ENCODE measurements at regions not wholly inside any gene's neighbourhood (a gene's known extent, or its start where the extent isn't known, plus 50 kb on each side); places are given as distances from the start of the nearest gene placed in this dataset.

GRCh38 chr13:99898421-99898820 is 73.1 kb downstream of the ZIC5 start:
- no peak overlapping the region for H3K4me3 ChIP-seq (ENCODE audit: control insufficient read depth, low read depth, low read length)
- no peak for DNase-seq (ENCODE audit: low read depth)
- no peak for TF ChIP-seq CTCF (conservative IDR thresholded peaks at IDR 0.05; ENCODE audit: control insufficient read depth, insufficient read depth, low read depth, low read length)

GRCh38 chr13:99897076-99897440 is 74.5 kb downstream of the ZIC5 start:
- DNase-seq (ENCODE audit: low read depth), result no peak
- no peak overlapping the region for H3K4me3 ChIP-seq (ENCODE audit: control insufficient read depth, low read depth, low read length)
- no peak for TF ChIP-seq CTCF (conservative IDR thresholded peaks at IDR 0.05; ENCODE audit: control insufficient read depth, insufficient read depth, low read depth, low read length)

GRCh38 chr13:99896369-99897075 is 75.0 kb downstream of the ZIC5 start:
- no peak for DNase-seq (ENCODE audit: low read depth)
- TF ChIP-seq CTCF (conservative IDR thresholded peaks at IDR 0.05; ENCODE audit: control insufficient read depth, insufficient read depth, low read depth, low read length), result no peak
- no peak overlapping the region for H3K4me3 ChIP-seq (ENCODE audit: control insufficient read depth, low read depth, low read length)

DNA sequence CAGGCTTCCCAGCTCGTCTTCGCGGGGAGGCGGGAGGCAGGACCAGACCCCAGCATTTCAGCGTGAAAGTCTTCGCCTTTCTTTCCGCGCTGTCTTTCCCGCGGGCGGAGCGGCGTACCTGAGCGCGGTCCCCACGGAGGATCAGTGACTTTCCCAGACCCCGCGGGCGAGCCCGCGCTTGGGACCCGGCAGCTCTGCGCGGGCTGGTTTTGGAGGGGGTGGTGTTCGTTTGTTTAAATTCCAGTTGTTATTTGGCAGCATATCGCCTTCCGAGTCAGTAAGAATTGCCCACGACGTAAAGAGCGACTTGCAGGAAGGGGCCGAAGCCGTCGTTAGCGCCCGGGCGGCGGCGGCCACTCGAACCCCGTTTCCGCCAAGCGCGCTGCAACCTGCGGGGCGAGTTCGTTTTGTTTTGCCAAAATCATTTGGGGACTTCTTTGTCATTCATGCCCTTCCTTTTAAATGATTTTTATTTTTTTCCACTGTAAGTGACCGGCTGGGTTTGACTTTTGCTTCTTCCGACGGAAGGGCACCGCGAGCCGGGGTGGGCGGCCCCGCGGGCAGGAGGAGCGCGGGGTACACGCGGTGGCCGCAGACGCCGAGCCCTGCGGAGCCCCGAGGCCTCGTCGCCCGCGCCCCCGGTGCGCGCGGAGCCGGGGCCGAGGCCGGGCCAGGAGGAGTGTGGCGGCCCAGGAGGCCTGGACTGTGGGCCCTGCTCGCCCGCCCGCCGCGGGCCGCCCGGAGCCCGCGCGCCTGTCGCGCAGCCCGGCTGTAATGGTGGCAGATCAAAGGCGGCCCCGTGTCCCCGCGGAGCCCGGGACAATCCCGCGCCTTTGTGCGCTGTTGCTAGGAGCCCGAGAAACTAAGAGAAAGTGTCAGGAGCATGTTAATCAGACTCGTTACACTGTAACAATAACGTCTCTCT is 75.9 kb downstream of the ZIC5 start:
- no peak for DNase-seq (ENCODE audit: low read depth)
- peak overlapping the region; percentile 6 for H3K4me3 ChIP-seq (ENCODE audit: control insufficient read depth, low read depth, low read length)
- no peak for TF ChIP-seq CTCF (conservative IDR thresholded peaks at IDR 0.05; ENCODE audit: control insufficient read depth, insufficient read depth, low read depth, low read length)

- no peak for DNase-seq (ENCODE audit: low read depth)
- TF ChIP-seq CTCF (conservative IDR thresholded peaks at IDR 0.05; ENCODE audit: control insufficient read depth, insufficient read depth, low read depth, low read length), result no peak
- peak overlapping the region; percentile 6 for H3K4me3 ChIP-seq (ENCODE audit: control insufficient read depth, low read depth, low read length)
These were observed 76.6 kb downstream of the ZIC5 start for GRCh38 chr13:99894840-99895443.

DNA sequence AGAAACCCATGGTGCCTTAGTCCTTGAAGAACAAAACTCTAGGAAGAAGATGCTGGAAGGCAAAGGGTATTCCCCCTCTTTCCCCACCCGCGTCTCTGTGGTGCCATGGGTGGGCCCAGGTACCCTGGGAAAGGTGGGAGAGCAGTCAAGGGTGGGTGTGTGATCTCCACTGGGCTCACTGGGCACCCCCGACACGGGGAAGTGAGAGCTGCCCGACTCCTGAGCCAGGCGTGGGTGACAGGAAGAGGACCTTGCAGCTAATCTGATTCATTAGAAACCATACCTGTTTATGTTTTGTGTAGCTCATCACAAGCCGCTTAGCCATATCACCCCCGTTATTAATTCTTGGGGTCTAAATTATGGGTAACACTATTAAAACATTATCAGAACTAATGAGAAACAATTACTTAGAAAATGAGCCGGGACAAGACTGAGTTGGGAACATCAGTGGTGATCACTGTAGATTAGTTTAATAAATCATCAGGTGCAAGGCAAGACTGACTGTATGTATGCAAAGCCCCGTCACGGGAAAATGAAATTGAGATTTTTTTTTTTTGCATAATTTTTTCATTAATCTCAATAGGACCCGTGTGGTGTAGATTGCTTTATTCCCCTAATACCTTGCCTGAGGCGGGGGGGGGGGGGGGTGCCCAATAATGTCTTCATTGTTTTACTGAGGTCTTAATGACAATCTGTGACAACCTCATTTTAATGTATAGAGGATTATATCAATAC is 77.3 kb downstream of the ZIC5 start:
- TF ChIP-seq CTCF (conservative IDR thresholded peaks at IDR 0.05; ENCODE audit: control insufficient read depth, insufficient read depth, low read depth, low read length), result no peak
- H3K4me3 ChIP-seq (ENCODE audit: control insufficient read depth, low read depth, low read length), result no peak overlapping the region
- no peak for DNase-seq (ENCODE audit: low read depth)

Data from fibroblast of mammary gland (primary cell).